HUDEP-2 (cell line): ENCODE measurements at regions not wholly inside any gene's neighbourhood (a gene's known extent, or its start where the extent isn't known, plus 50 kb on each side); places are given as distances from the start of the nearest gene placed in this dataset.
A peak's percentile ranks its signal among the peaks of the same experiment; 100 is the strongest.
"Not testable (repeated sequence)": the region's sequence is repeated elsewhere in the genome, so short reads cannot be mapped to it uniquely, and the experiment has no call there.

Experiments
- DNase-seq, 76 experiments: peaks; one replicate each; lab custom pipeline; 2025; ENCODE audit not compliant: unreplicated experiment in 76 of 76; lab: John Stamatoyannopoulos, UW

DNA sequence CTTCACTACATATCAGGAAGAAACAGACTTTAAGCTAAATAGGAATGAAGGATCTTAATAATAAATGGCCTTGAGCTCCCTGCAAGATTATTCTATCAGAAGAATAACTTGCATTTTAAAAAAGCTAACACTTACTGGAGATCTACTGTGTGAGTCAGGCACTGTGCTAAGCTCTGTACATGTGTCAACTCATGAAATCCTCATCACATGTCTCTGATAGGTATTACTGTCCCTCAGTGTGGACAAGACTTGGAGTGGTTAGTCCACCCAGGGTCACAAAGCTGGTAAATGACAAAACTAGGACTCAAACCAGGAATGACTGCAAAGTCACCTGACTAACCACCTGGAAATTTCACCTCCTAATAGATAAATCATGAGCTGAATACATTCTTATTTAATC is 57.1 kb upstream of the KCTD7 start:
- no peak for DNase-seq

DNA sequence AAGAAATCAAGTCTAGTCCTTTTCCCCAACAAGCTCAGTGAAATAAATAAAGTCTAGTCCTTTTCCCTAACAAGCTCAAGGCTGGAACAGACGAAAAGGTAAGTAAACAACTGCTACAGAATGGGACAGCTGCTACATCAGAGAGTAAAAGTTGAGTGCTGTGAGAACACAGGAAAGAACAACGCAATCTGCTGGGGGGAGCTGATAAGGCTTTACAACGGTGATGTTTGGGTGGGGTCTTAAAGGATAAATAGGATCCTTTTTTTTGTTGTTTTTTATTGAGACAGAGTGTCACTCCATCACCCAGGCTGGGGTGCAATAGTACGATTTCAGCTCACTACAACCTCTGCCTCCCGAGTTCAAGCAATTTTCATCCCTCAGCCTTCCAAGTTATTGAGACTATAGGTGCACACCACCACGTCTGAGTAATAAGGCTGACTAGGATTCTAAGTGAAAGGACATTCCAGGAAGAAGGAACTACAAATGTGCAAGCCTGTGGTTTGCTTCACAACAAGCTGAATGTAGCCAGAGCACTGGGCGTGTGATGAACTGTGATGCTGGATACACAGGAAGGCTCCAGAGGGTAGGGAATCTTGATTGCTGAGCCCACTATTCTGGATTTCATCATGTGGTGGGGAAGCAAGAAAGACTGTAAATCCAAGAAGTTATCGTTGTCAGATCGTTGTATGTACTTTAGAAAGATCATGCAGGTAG is 54.7 kb upstream of the KCTD7 start:
- peak in 3 of 76 experiments; percentile 5 to 6 (median 6) for DNase-seq

DNA sequence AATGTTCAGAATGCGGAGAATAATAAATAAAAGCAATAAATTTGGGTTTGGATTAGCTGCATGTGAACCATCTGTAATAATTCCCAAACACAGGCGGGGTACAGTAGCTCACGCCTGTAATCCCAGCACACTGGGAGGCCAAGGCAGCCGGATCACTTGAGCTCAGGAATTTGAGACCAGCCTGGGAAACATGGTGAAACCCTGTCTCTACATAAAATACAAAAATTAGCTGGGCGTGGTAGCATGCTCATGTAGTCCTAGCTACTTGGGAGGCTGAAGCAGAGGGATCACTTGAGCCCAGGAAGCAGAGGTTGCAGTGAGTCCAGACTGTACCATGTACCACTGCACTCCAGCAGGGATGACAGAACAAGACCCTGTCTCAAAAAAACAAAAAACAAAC is 53.9 kb upstream of the KCTD7 start:
- not testable (repeated sequence) for DNase-seq

DNA sequence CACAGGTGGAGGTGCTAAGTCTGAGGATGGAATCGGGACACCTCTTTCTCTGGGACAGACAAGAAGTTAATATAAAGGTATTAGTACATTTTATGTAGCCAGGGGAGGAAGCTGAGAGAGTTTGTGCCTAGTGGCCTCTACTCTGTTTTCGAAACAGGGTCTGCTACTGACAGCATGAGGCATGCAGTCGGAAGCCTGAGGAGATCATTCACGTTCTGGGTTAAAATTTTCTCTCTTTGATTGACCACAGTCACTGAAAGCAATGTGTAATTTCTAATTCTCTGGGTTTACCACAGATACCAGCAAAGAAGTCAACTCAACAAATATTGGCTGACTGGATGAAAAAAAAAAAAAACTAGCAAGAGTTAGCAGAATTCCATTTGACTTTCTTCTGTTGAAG is 53.3 kb upstream of the KCTD7 start:
- no peak for DNase-seq

DNA sequence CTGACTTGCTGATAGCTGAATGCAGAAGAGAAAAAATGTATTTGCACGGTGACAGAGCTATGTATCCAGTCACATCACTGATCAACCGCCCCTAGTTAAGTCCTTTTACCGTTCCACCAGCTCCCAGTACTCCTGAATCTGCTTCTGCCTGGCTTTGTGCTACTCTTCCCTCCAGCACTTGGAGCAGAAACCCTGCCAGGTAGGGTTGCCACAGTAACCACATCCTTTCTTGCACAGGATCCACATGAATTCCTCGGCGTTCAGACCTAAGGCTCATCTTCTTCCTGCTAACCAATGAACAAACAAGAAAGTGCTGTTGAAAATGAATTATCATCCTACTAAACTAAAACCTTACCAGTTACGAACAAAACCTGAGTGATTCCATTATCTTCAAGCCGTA is 52.0 kb upstream of the KCTD7 start:
- DNase-seq: no peak
